ENCODE measurements at regions not wholly inside any gene's neighbourhood (a gene's known extent, or its start where the extent isn't known, plus 50 kb on each side); places are given as distances from the start of the nearest gene placed in this dataset.

- TF ChIP-seq, protein P1, sequence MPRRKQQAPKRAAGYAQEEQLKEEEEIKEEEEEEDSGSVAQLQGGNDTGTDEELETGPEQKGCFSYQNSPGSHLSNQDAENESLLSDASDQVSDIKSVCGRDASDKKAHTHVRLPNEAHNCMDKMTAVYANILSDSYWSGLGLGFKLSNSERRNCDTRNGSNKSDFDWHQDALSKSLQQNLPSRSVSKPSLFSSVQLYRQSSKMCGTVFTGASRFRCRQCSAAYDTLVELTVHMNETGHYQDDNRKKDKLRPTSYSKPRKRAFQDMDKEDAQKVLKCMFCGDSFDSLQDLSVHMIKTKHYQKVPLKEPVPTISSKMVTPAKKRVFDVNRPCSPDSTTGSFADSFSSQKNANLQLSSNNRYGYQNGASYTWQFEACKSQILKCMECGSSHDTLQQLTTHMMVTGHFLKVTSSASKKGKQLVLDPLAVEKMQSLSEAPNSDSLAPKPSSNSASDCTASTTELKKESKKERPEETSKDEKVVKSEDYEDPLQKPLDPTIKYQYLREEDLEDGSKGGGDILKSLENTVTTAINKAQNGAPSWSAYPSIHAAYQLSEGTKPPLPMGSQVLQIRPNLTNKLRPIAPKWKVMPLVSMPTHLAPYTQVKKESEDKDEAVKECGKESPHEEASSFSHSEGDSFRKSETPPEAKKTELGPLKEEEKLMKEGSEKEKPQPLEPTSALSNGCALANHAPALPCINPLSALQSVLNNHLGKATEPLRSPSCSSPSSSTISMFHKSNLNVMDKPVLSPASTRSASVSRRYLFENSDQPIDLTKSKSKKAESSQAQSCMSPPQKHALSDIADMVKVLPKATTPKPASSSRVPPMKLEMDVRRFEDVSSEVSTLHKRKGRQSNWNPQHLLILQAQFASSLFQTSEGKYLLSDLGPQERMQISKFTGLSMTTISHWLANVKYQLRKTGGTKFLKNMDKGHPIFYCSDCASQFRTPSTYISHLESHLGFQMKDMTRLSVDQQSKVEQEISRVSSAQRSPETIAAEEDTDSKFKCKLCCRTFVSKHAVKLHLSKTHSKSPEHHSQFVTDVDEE (CRISPR knock-in tag; IDR thresholded peaks at IDR 0.05), result no peak
- TF ChIP-seq RARB (CRISPR knock-in tag; IDR thresholded peaks at IDR 0.05), result no peak
- TF ChIP-seq ZFP30 (CRISPR knock-in tag; IDR thresholded peaks at IDR 0.05), result no peak
- TF ChIP-seq BACH2 (CRISPR knock-in tag; IDR thresholded peaks at IDR 0.05; ENCODE audit: borderline replicate concordance), result no peak
- no peak for TF ChIP-seq ZNF8 (CRISPR knock-in tag; IDR thresholded peaks at IDR 0.05)
- no peak for TF ChIP-seq CSDC2 (CRISPR knock-in tag; IDR thresholded peaks at IDR 0.05)
- TF ChIP-seq, protein P2, sequence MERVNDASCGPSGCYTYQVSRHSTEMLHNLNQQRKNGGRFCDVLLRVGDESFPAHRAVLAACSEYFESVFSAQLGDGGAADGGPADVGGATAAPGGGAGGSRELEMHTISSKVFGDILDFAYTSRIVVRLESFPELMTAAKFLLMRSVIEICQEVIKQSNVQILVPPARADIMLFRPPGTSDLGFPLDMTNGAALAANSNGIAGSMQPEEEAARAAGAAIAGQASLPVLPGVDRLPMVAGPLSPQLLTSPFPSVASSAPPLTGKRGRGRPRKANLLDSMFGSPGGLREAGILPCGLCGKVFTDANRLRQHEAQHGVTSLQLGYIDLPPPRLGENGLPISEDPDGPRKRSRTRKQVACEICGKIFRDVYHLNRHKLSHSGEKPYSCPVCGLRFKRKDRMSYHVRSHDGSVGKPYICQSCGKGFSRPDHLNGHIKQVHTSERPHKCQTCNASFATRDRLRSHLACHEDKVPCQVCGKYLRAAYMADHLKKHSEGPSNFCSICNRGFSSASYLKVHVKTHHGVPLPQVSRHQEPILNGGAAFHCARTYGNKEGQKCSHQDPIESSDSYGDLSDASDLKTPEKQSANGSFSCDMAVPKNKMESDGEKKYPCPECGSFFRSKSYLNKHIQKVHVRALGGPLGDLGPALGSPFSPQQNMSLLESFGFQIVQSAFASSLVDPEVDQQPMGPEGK (CRISPR knock-in tag; IDR thresholded peaks at IDR 0.05; ENCODE audit: borderline replicate concordance), result no peak
- TF ChIP-seq OSR1 (CRISPR knock-in tag; IDR thresholded peaks at IDR 0.05), result no peak
- no peak for TF ChIP-seq PPARA (CRISPR knock-in tag; IDR thresholded peaks at IDR 0.05; ENCODE audit: borderline replicate concordance)
- TF ChIP-seq ZFP3 (CRISPR knock-in tag; IDR thresholded peaks at IDR 0.05), result no peak
- no peak for TF ChIP-seq SNAI2 (CRISPR knock-in tag; IDR thresholded peaks at IDR 0.05)
- TF ChIP-seq ARNTL (CRISPR knock-in tag; IDR thresholded peaks at IDR 0.05; ENCODE audit: borderline replicate concordance, low read depth), result no peak
- TF ChIP-seq TOX (CRISPR knock-in tag; IDR thresholded peaks at IDR 0.05; ENCODE audit: borderline replicate concordance), result no peak
- no peak for TF ChIP-seq ESRRG (CRISPR knock-in tag; IDR thresholded peaks at IDR 0.05)
Measured at GRCh38 chr13:68597641-68598040, 1367.5 kb upstream of the PCDH9 start.
